ENCODE measurements at regions not wholly inside any gene's neighbourhood (a gene's known extent, or its start where the extent isn't known, plus 50 kb on each side); places are given as distances from the start of the nearest gene placed in this dataset.

GRCh38 chr2:71826299-71826698 is 321.4 kb downstream of the CYP26B1 start:
- Histone ChIP-seq H3K4me3 (no peak overlapping the region), H3K9me3 (no peaks in the 10 kb centered on the region), H3K4me1 (ENCODE audit: low read depth) (no peaks in the 10 kb centered on the region), H3K36me3 (ENCODE audit: low read depth) (no peaks in the 10 kb centered on the region)
- ATAC-seq (no peak), DNase-seq (peak in 1 of 3 donors; percentile 14)
- intact Hi-C loops (cut with DNase I, micrococcal nuclease): no loop called here
- TF ChIP-seq, protein P1, sequence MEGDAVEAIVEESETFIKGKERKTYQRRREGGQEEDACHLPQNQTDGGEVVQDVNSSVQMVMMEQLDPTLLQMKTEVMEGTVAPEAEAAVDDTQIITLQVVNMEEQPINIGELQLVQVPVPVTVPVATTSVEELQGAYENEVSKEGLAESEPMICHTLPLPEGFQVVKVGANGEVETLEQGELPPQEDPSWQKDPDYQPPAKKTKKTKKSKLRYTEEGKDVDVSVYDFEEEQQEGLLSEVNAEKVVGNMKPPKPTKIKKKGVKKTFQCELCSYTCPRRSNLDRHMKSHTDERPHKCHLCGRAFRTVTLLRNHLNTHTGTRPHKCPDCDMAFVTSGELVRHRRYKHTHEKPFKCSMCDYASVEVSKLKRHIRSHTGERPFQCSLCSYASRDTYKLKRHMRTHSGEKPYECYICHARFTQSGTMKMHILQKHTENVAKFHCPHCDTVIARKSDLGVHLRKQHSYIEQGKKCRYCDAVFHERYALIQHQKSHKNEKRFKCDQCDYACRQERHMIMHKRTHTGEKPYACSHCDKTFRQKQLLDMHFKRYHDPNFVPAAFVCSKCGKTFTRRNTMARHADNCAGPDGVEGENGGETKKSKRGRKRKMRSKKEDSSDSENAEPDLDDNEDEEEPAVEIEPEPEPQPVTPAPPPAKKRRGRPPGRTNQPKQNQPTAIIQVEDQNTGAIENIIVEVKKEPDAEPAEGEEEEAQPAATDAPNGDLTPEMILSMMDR (IDR thresholded peaks at IDR 0.05): no peak

- H3K4me3 ChIP-seq: no peak overlapping the region
- no peaks in the 10 kb centered on the region for H3K36me3 ChIP-seq (ENCODE audit: low read depth)
- no peaks in the 10 kb centered on the region for H3K4me1 ChIP-seq (ENCODE audit: low read depth)
- ATAC-seq: no peak
- no peaks in the 10 kb centered on the region for H3K9me3 ChIP-seq
- no peak for DNase-seq
- intact Hi-C loops (cut with DNase I, micrococcal nuclease): no loop called here
- TF ChIP-seq, protein P1 (IDR thresholded peaks at IDR 0.05): no peak
Observed at GRCh38 chr2:71824436-71824835, 323.2 kb downstream of the CYP26B1 start.

DNA sequence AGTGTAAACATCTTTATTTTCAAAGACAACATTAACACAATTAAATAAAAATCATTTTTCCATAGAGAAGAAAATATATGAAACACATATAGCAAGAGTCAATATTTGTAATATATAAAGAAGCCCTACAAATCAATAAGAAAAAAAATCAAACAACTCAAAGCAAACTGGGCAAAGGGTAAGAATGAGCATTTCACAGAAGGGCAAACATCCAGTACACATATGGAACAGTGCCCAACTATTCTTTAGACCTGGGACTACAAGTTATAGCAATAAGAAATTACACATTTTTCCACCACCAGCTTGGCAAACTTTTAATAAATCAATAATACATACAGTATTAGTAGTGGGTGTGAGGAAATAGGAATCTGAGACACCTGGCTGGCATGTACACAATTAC is 324.1 kb downstream of the CYP26B1 start:
- ATAC-seq: no peak

GRCh38 chr2:71822463-71822862 is 325.2 kb downstream of the CYP26B1 start:
- no peak overlapping the region for H3K4me3 ChIP-seq
- ATAC-seq: no peak
- TF ChIP-seq, protein P1 (IDR thresholded peaks at IDR 0.05): no peak
- intact Hi-C loops (cut with DNase I, micrococcal nuclease): no loop called here
- H3K4me1 ChIP-seq (ENCODE audit: low read depth): no peaks in the 10 kb centered on the region
- DNase-seq: no peak
- no peaks in the 10 kb centered on the region for H3K36me3 ChIP-seq (ENCODE audit: low read depth)
- no peaks in the 10 kb centered on the region for H3K9me3 ChIP-seq

More for the DNA sequence above, 324.1 kb downstream of the CYP26B1 start:
- DNase-seq: no peak
- TF ChIP-seq, protein P1 (IDR thresholded peaks at IDR 0.05): no peak
- intact Hi-C loops (cut with DNase I, micrococcal nuclease): no loop called here
- H3K36me3 ChIP-seq (ENCODE audit: low read depth): no peaks in the 10 kb centered on the region
- no peak overlapping the region for H3K4me3 ChIP-seq
- no peaks in the 10 kb centered on the region for H3K4me1 ChIP-seq (ENCODE audit: low read depth)
- H3K9me3 ChIP-seq: no peaks in the 10 kb centered on the region

DNA sequence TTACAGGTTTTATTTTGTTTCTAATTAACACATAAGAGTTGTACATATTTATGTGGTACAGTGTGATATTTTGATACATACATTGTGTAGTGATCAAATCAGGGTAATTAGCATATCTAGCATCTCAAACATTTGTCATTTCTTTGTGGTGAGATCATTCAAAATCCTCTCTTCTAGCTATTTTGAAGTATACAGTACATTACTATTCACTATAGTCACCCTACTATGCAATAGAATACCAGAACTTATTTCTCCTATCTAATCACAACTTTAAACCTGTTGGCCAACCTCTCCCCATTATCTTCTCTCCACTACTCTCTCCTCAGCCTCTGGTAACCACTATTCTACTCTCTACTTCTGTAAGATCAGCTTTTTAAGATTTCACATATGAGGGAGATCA is 325.8 kb downstream of the CYP26B1 start:
- TF ChIP-seq, protein P1 (IDR thresholded peaks at IDR 0.05): no peak
- Histone ChIP-seq H3K9me3 (no peaks in the 10 kb centered on the region), H3K4me1 (ENCODE audit: low read depth) (no peaks in the 10 kb centered on the region), H3K4me3 (no peak overlapping the region), H3K36me3 (ENCODE audit: low read depth) (no peaks in the 10 kb centered on the region)
- DNase-seq (no peak), ATAC-seq (no peak)
- intact Hi-C loops (cut with DNase I, micrococcal nuclease): no loop called here

GRCh38 chr2:71816815-71817214 is 330.8 kb downstream of the CYP26B1 start:
- no peak for DNase-seq
- no peak overlapping the region for H3K4me3 ChIP-seq
- H3K9me3 ChIP-seq: no peaks in the 10 kb centered on the region
- TF ChIP-seq, protein P1 (IDR thresholded peaks at IDR 0.05): no peak
- ATAC-seq: no peak
- H3K4me1 ChIP-seq (ENCODE audit: low read depth): no peaks in the 10 kb centered on the region
- intact Hi-C loops (cut with DNase I, micrococcal nuclease): no loop called here
- no peaks in the 10 kb centered on the region for H3K36me3 ChIP-seq (ENCODE audit: low read depth)

Measured in mucosa of descending colon (tissue), 3 donors.